ENCODE measurements at regions not wholly inside any gene's neighbourhood (a gene's known extent, or its start where the extent isn't known, plus 50 kb on each side); places are given as distances from the start of the nearest gene placed in this dataset.

DNA sequence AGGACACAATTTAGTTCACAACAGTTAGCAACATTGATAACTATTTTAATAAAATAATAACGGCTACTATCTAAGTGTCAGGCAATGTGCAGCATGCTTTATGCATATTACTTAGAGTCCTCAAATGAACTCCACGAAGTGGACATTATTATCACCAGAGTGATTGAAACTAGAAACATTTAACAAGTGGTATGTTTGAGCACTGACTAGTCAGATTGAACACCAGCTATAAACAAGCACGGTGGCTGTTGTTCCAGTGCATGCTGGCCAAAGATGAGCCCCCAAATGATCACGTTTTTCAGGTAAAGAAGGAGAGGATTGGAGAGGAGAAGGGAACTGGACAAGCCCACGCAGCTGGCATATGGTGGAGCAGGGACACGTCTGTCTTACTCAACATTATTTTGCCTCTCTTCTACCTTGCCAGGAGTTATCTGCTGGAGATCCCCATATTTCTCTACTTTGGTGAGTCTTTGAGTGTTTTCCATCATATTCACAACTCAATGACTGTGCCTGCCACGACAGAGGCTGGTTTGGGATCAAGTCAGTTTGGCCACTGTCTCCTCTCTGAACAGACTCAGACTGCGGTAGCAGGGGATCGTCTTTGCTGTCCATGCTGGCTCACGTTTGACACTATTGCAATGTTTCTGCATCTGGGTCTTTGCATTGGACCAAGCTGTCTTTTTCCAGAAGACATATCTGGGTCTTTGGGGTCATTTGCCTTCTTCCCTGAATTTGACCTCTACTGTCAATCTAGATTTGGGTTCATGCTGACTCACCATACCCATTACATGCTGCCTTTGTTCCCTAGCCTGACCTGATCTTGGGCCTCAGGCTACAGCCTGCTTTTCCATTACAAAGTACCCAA is 66.0 kb upstream of the ACSL3 start:
- TF ChIP-seq, protein P1, sequence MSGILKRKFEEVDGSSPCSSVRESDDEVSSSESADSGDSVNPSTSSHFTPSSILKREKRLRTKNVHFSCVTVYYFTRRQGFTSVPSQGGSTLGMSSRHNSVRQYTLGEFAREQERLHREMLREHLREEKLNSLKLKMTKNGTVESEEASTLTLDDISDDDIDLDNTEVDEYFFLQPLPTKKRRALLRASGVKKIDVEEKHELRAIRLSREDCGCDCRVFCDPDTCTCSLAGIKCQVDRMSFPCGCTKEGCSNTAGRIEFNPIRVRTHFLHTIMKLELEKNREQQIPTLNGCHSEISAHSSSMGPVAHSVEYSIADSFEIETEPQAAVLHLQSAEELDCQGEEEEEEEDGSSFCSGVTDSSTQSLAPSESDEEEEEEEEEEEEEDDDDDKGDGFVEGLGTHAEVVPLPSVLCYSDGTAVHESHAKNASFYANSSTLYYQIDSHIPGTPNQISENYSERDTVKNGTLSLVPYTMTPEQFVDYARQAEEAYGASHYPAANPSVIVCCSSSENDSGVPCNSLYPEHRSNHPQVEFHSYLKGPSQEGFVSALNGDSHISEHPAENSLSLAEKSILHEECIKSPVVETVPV (CRISPR knock-in tag; IDR thresholded peaks at IDR 0.05): no peak
- TF ChIP-seq ARNTL (CRISPR knock-in tag; IDR thresholded peaks at IDR 0.05; ENCODE audit: borderline replicate concordance, low read depth) (no peak), ISL1 (CRISPR knock-in tag; IDR thresholded peaks at IDR 0.05) (no peak), BACH2 (CRISPR knock-in tag; IDR thresholded peaks at IDR 0.05; ENCODE audit: borderline replicate concordance) (no peak), RARB (CRISPR knock-in tag; IDR thresholded peaks at IDR 0.05) (no peak), ZFP3 (CRISPR knock-in tag; IDR thresholded peaks at IDR 0.05) (no peak), PPARA (CRISPR knock-in tag; IDR thresholded peaks at IDR 0.05; ENCODE audit: borderline replicate concordance) (no peak), SNAI2 (CRISPR knock-in tag; IDR thresholded peaks at IDR 0.05) (no peak), ZNF8 (CRISPR knock-in tag; IDR thresholded peaks at IDR 0.05) (no peak), ESRRG (CRISPR knock-in tag; IDR thresholded peaks at IDR 0.05) (no peak), CSDC2 (CRISPR knock-in tag; IDR thresholded peaks at IDR 0.05) (no peak), ZFP30 (CRISPR knock-in tag; IDR thresholded peaks at IDR 0.05) (no peak)
- TF ChIP-seq, protein P2, sequence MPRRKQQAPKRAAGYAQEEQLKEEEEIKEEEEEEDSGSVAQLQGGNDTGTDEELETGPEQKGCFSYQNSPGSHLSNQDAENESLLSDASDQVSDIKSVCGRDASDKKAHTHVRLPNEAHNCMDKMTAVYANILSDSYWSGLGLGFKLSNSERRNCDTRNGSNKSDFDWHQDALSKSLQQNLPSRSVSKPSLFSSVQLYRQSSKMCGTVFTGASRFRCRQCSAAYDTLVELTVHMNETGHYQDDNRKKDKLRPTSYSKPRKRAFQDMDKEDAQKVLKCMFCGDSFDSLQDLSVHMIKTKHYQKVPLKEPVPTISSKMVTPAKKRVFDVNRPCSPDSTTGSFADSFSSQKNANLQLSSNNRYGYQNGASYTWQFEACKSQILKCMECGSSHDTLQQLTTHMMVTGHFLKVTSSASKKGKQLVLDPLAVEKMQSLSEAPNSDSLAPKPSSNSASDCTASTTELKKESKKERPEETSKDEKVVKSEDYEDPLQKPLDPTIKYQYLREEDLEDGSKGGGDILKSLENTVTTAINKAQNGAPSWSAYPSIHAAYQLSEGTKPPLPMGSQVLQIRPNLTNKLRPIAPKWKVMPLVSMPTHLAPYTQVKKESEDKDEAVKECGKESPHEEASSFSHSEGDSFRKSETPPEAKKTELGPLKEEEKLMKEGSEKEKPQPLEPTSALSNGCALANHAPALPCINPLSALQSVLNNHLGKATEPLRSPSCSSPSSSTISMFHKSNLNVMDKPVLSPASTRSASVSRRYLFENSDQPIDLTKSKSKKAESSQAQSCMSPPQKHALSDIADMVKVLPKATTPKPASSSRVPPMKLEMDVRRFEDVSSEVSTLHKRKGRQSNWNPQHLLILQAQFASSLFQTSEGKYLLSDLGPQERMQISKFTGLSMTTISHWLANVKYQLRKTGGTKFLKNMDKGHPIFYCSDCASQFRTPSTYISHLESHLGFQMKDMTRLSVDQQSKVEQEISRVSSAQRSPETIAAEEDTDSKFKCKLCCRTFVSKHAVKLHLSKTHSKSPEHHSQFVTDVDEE (CRISPR knock-in tag; IDR thresholded peaks at IDR 0.05): no peak
- TF ChIP-seq, protein P3, sequence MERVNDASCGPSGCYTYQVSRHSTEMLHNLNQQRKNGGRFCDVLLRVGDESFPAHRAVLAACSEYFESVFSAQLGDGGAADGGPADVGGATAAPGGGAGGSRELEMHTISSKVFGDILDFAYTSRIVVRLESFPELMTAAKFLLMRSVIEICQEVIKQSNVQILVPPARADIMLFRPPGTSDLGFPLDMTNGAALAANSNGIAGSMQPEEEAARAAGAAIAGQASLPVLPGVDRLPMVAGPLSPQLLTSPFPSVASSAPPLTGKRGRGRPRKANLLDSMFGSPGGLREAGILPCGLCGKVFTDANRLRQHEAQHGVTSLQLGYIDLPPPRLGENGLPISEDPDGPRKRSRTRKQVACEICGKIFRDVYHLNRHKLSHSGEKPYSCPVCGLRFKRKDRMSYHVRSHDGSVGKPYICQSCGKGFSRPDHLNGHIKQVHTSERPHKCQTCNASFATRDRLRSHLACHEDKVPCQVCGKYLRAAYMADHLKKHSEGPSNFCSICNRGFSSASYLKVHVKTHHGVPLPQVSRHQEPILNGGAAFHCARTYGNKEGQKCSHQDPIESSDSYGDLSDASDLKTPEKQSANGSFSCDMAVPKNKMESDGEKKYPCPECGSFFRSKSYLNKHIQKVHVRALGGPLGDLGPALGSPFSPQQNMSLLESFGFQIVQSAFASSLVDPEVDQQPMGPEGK (CRISPR knock-in tag; IDR thresholded peaks at IDR 0.05; ENCODE audit: borderline replicate concordance): no peak

Measured in SK-N-SH treated with all-trans-retinoic acid at 6 μM for 48 hours (cell line).